NCI-H2196 treated with DMSO at 0.1 percent for 48 hours (cell line): ENCODE measurements at regions not wholly inside any gene's neighbourhood (a gene's known extent, or its start where the extent isn't known, plus 50 kb on each side); places are given as distances from the start of the nearest gene placed in this dataset.
"Not testable (repeated sequence)": the region's sequence is repeated elsewhere in the genome, so short reads cannot be mapped to it uniquely, and the experiment has no call there.

Source experiments
- DNase-seq: peaks from one replicate; lab custom pipeline; 2025; ENCODE audit not compliant: unreplicated experiment; lab: John Stamatoyannopoulos, UW

DNA sequence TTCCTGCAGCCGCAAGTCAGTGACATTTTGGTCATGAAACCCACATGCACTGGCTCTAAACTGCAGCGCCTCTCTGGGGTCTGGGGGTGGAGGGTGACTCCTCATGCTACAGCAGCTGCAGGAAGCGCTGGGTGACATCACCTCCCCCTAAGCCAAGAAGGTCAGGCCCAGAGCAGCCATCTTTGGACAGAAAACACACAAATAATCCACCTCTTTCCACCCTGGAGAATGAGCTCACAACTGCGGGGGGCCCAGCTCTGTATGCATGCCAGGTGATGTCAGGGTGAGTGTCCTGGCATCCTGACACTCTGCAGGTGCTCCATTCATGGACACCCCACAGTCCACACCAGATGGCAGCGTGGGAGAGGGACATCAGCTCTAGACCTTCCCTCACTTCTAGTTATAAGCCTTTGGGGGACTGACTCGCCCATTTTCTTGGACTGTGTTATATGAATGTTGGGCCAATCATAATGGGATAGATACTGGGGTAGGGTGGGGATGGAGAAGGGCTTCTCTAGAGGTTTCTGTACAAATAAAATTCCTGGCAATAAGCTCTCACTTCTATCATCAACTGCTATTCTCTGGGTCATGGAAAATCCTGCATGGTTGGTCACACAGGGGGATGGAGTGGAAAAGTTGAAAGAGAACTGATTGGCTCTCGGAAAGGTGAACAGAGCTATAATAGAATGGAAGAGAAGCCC lies 70.7 kb upstream of the THBS1 start:
- no peak for DNase-seq

DNA sequence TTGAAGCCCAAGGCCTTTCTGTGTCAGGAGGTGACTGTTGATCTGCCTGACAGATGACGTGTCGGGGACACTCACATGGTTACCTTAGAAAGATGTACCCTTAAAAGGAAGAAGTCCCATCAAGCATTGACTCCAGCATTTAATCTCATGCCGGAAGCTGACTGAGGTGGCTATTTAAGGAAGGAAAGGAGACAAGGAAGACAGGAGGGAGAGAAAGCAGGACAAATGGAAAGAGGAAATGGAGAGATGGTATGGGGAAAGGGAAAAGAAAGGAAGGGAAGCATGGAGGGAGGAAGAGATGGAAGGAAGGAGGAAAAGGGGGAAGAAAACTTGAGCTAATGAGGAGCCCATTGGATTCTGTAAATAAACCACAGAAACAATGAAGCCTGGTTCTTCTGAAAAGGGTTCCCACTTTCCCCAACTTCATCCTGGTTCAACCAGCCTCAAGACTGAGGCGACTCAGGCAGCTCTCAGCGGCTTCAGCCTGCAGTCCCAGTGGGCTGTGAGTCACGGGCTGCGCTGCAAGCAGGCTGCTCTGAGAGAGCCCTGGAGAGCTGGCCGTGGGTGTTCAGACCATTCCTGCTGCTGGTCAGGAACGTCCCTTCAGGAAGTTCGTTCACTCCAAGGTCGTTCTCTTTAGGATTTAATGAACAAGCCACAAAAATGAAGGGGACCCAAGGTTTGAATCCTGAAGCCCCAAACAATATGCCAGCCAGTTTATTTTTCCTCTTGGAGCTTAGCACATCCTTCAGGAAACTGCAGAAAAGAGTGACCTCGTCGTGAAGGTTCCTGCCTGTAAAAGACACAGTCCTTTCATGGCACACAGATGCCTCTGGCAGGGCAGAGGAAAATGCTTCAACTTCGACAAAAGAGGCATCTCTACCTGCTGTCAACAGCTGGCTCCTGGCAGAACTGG lies 69.6 kb upstream of the THBS1 start:
- DNase-seq: no peak

DNA sequence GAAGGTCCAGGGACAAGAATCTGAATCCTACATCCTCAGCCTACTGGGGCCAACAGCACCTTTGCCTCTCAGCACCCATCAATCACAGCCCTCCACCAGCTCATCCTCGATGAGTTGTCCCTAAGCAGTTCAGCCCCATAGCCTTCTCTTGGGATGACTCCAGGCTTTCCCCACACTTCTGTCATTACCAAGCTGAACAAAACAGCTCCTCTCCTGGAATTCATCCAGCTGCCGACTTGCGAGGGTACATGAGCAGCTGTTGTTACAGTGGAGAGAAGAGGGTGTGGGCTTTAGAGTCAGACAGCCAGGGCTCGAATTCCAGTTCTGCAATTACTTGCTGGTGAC lies 69.0 kb upstream of the THBS1 start:
- no peak for DNase-seq

DNA sequence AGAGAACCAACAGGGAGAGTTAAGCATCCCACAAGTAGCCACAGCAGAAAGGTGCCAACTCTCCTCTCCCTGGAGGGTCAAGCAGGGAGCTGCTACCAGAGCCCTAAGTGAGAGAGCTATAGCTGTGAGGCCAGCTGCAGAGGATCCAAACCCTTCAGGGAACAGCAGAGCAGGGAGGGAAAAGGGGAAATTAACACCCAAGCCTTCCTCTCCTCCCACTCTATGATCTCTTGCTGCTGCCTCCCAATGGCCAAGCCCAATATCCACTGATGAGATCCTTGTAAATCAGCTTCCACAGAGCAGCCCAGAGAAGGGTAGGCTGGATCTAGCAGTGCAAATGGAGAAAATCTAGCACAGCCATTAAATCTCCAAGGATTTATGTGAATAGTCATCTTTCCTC lies 68.2 kb upstream of the THBS1 start:
- DNase-seq: no peak

DNA sequence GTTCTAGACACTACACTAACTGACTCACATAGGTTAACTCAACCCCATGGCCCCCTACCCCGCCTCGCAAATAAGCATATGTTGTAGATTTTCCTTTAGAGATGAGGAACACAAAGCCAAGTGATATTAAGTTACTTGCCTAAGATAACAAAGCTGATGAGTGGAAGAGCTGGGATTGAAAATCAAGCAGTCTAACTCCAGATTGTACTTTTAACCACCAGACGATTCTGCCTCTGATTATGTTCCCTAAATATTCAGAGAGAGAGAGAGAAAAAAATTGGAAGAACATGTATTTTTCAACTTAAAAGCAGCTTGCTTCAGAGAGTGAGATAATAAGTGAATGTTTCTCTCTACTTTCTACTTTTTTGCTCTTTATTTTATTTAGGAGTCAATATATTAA lies 66.9 kb upstream of the THBS1 start:
- DNase-seq: no peak

DNA sequence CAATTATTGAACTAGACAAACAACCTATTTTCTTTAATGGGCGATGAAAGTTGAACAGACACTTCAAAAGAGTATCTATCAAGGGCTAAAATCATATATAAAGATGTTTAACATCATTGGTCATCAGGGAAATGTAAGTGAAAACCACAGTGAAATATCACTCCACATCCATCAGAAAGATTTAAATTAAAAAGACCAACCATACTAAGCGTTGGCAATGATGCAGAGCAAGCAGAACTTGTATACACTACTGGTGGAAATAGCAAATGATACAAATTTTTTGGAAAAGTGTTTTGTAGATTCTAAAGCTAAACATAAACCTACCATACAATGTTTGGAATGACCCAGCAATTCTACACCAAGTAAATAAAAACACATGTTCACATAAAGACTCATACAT lies 65.9 kb upstream of the THBS1 start:
- no peak for DNase-seq

DNA sequence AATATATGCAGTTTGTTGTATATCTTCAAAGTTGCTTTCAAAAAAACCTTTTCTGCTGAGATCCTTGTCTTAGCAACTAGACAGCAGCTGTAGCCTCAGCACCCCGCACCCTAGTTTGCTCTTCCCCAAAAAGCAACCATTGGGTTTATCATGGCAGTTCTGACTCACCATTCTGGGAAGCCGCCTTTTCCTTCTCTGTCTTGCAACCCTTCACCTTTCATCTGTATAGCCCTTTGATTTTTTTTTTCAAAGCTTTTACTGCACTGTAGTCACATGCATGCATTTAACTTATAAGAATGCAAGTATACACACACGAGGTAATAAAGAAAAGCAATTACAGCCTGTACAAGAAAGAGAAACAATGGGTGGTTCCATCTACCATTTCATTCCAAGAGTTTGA lies 65.1 kb upstream of the THBS1 start:
- DNase-seq: no peak

DNA sequence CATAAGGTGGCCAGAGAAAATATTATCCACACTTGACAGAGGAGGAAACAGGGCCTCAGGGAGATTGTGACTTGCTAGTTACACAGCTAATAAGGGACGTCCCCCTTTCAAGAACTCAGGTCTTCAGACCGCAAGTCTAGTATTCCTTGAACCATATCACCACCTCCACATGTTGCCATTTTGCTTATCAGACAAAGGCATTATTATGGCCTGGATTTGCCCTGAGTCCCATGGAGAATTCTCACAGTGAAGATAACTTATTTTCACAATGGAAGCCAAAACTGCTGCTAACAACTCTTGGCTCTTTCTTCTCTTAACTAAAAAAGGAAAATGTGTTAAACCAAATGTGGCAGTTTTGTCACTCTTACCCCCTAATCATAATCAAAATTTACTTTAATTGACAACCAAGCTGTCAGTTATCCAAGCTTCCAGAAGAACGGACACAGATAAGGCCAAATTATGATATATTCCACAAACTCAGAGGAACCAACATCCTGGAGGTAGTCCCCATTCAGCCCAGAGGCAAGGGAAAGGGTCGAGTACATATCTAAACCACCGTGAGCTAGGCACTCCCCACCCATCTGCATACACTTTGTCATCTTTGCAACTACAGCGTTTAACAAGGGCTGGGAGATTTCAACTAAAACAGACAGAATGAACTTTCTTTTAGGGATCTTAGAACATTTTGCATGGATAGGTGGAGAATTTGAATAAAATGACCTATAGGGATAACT lies 63.6 kb upstream of the THBS1 start:
- DNase-seq: no peak

DNA sequence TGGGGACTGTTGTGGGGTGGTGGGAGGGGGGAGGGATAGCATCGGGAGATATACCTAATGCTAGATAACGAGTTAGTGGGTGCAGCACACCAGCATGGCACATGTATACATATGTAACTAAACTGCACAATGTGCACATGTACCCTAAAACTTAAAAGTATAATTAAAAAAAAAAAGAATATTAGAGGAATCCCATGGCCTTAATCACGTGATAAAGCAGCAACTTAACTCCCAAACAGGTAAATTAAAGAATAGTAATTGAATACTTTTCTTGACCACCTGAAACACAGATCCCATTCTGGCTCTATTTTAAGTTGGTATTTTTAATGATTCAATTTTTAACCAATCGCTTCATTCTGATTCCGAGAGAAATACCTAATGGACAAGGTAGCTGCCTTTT lies 56.9 kb upstream of the THBS1 start:
- DNase-seq: not testable (repeated sequence)

DNA sequence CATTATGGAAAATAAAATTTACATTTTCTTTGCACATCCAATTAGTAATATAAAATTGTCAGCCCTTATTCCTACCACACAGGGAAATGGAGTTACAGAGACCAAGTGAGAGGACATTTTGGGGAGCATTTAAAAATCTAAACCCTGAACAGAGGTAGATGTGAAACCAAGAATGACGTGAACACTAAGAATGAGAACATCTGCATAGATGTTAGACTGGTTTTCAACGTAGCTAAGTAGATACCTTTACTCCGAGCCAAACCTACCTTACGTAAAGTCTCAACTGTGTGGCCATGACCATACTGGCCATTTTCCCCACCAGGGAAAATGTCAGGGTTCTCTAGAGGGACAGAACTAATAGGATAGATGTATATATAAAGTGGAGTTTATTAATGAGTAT lies 51.4 kb upstream of the THBS1 start:
- no peak for DNase-seq

DNA sequence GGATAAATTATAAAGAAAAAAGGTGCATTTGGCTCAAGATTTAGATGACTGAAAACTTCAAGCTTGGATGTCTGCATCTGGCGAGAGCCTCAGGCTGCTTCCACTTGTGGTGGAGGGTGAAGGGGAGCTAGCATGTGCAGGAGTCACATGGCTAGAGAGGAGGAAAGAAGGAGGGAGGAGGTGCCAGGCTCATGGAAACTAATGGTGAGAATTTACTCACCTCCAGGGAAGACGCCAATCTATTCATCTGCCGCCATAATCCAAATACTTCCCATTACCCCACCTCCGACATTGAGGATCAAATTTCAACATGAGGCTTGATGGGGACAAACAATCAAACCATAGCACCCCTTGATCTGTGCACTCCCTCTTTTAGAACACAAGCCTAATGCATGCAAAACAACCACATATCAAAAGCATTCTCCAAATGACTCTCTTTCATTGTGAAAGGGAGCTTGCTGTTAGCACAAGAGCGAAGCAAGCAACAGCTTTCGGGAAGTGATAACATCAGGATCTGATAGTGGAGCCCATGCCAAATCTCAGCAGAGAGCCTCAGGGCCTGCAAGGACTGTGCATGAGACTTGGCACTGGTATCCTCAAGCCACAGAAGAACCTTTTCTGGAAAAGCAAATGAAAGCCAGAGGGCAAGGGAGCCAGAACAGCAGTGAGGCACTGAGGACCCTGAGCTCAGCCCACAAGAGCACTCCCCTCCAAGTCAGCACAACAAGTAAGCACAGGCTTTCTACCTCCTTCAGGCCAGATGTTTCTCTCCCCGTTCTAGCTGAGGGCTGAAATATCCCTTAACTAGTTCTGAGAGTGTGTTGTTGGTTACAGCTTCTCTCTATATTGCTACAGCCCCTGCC lies 50.2 kb upstream of the THBS1 start:
- no peak for DNase-seq
